ENCODE measurements at regions not wholly inside any gene's neighbourhood (a gene's known extent, or its start where the extent isn't known, plus 50 kb on each side); places are given as distances from the start of the nearest gene placed in this dataset.

DNA sequence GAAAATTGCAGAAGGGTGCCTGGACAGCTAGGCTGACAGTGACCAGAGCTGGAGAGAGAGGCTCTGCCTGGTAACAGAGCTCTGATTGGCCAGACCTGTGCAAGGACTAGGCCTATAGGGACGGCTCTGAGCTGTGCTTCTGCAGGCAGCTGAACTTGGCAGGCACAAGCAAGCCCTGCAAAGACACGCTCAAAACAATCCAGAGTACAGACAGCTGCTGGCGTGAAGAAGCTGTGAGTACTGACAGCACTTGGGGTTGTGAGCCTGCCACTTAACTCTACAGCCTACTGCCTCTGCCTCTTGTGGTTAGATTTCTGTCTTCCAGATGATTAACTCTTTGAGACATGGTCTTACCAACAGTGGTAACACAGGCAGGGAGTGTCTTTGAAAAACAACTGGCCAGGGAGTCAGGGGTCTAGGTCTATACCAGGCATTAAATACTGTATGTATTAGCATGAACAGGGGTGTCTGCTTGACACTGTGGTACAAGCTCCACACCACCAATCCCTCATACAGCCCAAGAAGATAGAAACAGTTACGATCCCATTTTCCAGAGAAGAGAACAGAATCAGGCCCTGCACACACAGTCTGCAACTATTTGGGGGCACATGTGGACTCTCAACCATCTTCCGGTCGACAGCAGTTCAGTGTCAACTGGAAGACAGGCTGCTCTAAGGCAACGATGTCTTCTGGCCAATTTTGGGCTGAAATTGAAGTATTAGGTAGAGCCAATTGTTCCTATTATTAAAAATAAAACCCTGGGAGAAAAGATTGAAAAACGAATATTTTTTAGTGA, 568.4 kb downstream of the TNS1 start:
- no peak for TF ChIP-seq CTCF (IDR thresholded peaks at IDR 0.05; ENCODE audit: low read depth, low read length)
- H3K4me1 ChIP-seq (ENCODE audit: low read depth), result peaks cover 67% of the 10 kb centered on the region
- H3K27me3 ChIP-seq, result no peaks in the 10 kb centered on the region
- no peaks in the 10 kb centered on the region for H3K36me3 ChIP-seq
- DNase-seq (ENCODE audit: low read depth in 1 of 2, low spot score in 1 of 2), result peak; percentile 95 to 98
- no peak overlapping the region for H3K4me3 ChIP-seq
- no peaks in the 10 kb centered on the region for H3K9me3 ChIP-seq (ENCODE audit: low read depth)
- H3K27ac ChIP-seq, result peak overlapping the region; percentile 41

DNA sequence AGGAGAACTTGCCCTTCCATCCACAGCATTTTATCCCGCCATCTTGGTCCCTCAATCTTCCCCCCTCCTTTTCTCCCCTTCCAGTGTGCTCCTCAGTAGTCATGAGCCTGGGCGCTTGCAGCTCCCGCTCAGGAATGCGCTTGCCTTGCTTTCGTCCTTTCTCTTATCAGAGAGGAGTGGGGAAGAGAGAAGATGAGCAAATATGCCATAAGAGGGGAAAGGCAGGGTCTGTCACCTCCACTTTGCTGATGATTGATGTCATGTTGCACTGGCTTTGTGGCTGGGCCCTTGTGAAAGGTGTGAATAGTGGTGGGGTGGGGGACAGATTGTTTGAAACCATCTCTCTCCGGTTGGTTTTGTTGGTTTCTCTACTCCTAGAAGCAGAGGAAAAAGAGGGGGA, 569.3 kb downstream of the TNS1 start:
- peak overlapping the region; percentile 36 for H3K27ac ChIP-seq
- H3K4me1 ChIP-seq (ENCODE audit: low read depth), result peaks cover 67% of the 10 kb centered on the region
- H3K9me3 ChIP-seq (ENCODE audit: low read depth), result no peaks in the 10 kb centered on the region
- peak; percentile 43 to 61 for DNase-seq (ENCODE audit: low read depth in 1 of 2, low spot score in 1 of 2)
- H3K4me3 ChIP-seq, result no peak overlapping the region
- no peaks in the 10 kb centered on the region for H3K36me3 ChIP-seq
- H3K27me3 ChIP-seq, result peaks cover 3% of the 10 kb centered on the region
- TF ChIP-seq CTCF (IDR thresholded peaks at IDR 0.05; ENCODE audit: low read depth, low read length), result no peak

DNA sequence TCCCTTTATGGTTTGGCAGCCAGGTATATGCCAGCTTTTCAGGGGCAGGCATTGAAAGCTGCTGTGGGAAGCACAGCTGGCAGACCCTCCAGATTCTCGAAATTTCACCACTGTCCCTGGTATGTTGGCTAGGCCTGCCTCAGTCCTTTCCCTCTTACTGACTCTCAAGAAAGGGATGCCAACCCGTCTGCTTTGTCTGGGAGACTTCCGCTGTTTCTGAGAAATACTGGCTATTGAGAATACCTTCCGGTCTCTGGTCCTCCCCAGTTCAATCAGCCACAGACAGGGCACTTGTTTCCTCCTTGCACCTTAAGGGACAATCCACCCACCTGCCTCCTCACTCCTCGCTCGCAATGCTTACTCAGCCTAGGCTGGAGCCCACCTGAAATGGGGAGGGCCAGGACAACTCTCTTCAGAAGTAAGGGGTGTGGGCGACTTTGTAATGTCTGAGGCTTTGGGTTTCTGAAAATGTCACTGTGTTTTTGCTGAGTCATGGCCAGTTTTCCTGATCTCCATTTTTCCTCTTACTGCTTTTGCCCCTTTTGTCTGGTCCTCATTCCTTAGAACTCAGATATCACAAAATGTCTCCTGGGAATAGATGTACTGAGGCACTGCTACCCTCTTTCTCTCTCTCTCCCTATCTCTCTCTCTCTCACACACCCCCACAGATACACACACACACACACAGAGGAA, 571.1 kb downstream of the TNS1 start:
- H3K9me3 ChIP-seq (ENCODE audit: low read depth), result no peaks in the 10 kb centered on the region
- H3K27me3 ChIP-seq, result peaks cover 3% of the 10 kb centered on the region
- DNase-seq (ENCODE audit: low read depth in 1 of 2, low spot score in 1 of 2), result peak in 1 of 2 donors; percentile 19
- peaks cover 67% of the 10 kb centered on the region for H3K4me1 ChIP-seq (ENCODE audit: low read depth)
- H3K36me3 ChIP-seq, result no peaks in the 10 kb centered on the region
- H3K27ac ChIP-seq, result peak overlapping the region; percentile 58
- TF ChIP-seq CTCF (IDR thresholded peaks at IDR 0.05; ENCODE audit: low read depth, low read length), result no peak
- no peak overlapping the region for H3K4me3 ChIP-seq

- TF ChIP-seq CTCF (IDR thresholded peaks at IDR 0.05; ENCODE audit: low read depth, low read length), result no peak
- peaks cover 3% of the 10 kb centered on the region for H3K27me3 ChIP-seq
Measured at GRCh38 chr2:217430916-217431576, 571.2 kb upstream of the TNP1 start.

DNA sequence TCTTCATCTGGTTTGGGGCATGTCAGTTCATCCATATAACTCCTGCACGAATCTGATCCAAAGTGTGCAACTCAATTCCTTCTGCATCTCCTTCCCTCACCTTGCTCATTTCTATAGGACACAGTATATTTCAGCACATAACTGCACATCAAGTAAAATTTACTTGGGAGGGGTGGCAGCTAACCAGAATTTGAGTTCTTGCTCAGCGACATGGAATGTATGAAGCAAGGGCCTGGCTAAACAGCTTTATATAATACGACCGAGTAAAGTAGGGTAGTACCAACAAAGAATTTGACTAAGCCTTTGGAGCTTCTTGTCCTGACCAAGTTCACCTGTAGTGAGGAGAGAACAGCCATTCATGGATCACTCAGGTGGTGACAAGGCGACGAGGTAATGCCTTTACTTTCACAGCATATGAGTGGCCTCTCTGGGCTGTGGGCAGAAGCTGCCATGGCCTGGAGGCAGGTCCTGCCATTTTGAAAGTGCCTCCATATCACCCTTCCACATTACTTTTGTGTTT, 570.2 kb upstream of the TNP1 start:
- peaks cover 51% of the 10 kb centered on the region for H3K4me1 ChIP-seq (ENCODE audit: low read depth)
- H3K36me3 ChIP-seq, result no peaks in the 10 kb centered on the region
- DNase-seq (ENCODE audit: low read depth in 1 of 2, low spot score in 1 of 2), result peak in 1 of 2 donors; percentile 20

More at GRCh38 chr2:217430916-217431576, 571.2 kb upstream of the TNP1 start:
- Histone ChIP-seq H3K4me3 (no peak overlapping the region), H3K4me1 (ENCODE audit: low read depth) (peaks cover 61% of the 10 kb centered on the region), H3K36me3 (no peaks in the 10 kb centered on the region), H3K9me3 (ENCODE audit: low read depth) (no peaks in the 10 kb centered on the region), H3K27ac (peak overlapping the region; percentile 58)
- DNase-seq (ENCODE audit: low read depth in 1 of 2, low spot score in 1 of 2), result peak; percentile 33 to 76

More for the DNA sequence above, 570.2 kb upstream of the TNP1 start:
- no peak overlapping the region for H3K4me3 ChIP-seq
- no peak overlapping the region for H3K27ac ChIP-seq
- no peak for TF ChIP-seq CTCF (IDR thresholded peaks at IDR 0.05; ENCODE audit: low read depth, low read length)
- peaks cover 3% of the 10 kb centered on the region for H3K27me3 ChIP-seq
- no peaks in the 10 kb centered on the region for H3K9me3 ChIP-seq (ENCODE audit: low read depth)
